H1 (cell line): ENCODE measurements at regions not wholly inside any gene's neighbourhood (a gene's known extent, or its start where the extent isn't known, plus 50 kb on each side); places are given as distances from the start of the nearest gene placed in this dataset. TPM values are rescaled to one million over a fixed set of nuclear protein-coding genes. Genes with fewer than 3 reads are reported as not detected.

Experiments
- small RNA-seq: library from polyadenylated mRNA; stranded (forward); fragments of <200 nt; extraction: miRNeasy Mini kit (QIAGEN cat#:217004); gene quantifications from one replicate; pipeline ENCODE3, GENCODE V24; 2013; ENCODE audit not compliant: insufficient read depth

Small RNA genes in the stretch of these regions (small RNA-seq; reads per million reads assigned to genes)
- not detected for gene MTND4LP1
